ENCODE measurements at regions not wholly inside any gene's neighbourhood (a gene's known extent, or its start where the extent isn't known, plus 50 kb on each side); places are given as distances from the start of the nearest gene placed in this dataset.
"Not testable (repeated sequence)": the region's sequence is repeated elsewhere in the genome, so short reads cannot be mapped to it uniquely, and the experiment has no call there.

DNA sequence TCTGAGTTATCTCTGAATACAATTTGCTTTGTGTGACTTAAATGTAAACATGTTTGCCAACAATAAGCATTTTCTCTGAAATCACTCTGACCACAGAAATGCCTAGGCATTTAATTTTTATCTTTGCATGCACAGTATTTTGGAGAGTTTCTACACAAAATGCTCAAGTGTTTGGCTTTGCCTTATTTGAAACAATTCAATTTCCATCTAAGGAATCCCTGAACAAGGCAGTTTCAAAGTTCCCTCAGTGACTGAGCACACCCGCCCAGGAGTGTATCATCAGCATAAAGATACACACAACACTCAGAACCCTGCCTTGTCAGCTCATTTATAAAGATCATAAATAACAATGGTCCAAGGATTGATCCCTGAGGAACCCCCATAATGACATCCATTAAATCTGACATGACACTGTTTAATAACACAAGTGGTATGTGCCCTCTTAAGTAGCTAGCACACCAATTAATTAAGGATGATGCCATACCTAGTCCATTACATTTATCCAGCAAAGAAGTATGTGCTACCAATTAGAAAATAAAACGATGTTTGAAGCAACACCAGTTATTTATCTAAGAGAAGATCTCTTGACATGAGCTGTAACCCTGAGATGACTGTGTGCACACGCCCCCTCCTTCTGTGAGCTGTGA, 585.8 kb downstream of the ADGRL2 start:
- no peak for DNase-seq

GRCh38 chr1:82384776-82385175, 584.0 kb downstream of the ADGRL2 start:
- no peak for DNase-seq

DNA sequence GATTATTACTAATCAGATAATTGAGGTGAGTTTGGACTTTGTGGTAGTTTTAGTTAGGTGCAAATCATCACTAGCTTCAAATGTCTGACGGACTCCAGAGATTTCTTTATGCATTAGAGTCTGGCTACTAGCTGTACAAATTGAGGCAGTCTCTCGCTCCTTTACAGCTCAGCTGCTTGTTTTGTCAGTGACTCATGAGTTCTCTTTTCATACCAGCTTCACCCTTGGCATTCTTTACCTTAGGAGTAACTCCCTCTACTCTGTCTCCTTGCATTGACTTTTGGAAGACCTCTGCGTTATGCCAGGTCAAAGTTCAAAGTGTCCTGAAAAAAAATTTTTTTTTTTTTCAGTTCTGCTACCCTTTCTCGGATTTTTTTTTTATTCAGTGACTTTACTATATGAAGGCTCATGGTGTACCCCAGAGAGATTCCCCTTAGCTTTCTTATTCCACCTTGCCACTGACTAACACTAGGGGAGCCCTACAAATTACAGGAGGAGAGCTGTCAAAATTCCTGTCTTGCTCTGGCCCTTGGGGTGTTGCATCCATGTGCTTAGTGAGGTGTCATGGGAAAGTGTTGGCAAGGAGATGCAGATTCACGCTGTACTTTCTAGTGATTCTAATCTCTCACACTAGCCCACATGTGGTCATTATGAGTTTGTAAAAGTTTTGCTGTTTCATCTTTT, 576.6 kb downstream of the ADGRL2 start:
- DNase-seq: no peak

DNA sequence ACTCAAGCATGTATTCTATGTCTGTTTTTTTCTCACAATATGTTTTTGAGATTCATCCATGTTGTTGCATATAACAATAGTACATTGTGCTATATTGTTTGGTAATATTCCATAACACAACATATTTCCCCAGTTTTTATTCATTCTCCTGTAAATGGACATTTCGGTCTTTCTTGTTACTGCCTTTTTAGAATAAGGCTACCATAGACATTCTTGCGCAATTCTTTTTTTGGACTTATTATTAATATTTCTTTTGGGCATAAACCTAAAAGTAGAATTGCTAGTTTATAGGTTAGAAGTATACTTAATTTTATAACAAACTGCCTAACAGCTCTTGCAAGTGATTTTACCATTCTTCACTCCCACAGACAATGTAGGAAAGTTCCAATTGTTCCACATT, 573.0 kb downstream of the ADGRL2 start:
- DNase-seq: no peak

- no peak for DNase-seq
These were observed 571.2 kb downstream of the ADGRL2 start for GRCh38 chr1:82371844-82372498.

- DNase-seq: no peak
These were observed 566.7 kb downstream of the ADGRL2 start for GRCh38 chr1:82367456-82367855.

DNA sequence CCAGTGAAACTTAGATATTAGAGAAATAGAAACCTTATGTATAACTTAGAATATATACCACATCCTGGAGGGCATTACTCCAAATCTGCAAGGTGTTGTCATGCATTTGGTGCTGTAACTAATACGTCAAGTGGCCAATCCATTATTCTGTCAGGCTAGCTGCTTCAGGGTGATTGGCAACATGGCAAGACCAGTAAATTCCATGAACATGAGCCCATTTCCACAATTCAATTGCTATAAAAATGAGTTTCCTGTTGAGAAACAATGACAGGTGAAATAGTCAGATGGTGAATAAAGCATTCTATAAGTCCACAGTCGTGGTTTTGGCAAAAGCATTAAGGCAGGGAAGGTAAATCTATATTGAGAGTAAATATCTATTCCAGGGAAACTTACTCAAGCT, 566.0 kb downstream of the ADGRL2 start:
- DNase-seq: no peak

DNA sequence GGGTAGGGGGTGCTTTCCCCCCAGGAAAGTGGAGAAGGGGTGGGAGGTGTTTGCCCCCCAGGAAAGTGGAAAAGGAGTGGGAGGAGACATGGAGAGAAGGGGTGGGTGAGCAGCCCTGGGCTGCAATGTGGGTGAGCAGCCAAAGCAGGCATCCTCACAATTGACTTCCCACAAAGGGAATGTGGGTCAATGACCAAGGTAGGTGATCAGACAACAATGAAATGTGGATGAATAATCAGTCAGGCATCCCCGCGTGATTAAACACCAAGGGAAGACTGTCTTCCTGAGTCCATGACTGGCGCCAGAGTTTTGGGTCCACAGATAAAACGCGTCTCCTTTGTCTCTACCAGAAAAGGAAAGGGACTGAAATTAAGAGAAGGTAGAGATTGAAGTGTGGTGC, 558.8 kb downstream of the ADGRL2 start:
- DNase-seq: not testable (repeated sequence)

DNA sequence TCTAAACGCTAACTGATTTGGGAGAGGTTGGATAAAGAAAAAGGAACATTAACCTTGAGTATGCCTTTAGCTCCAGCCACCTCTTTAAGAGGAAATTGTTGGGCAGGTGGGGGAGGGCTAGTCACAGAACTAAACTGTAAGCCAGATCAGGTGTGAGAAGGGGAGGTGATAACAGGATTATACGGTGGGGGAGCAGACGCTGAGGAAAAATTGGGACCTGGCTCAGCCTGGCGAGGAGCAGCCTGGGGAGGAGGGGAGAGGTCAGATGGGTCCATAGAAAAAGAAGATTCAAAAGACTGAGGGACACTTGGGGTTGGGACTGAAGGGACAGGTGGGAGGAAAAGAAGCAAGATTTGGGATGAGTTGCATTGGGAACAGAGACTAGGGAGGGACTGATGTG, 558.0 kb downstream of the ADGRL2 start:
- not testable (repeated sequence) for DNase-seq

GRCh38 chr1:82354546-82354945, 553.8 kb downstream of the ADGRL2 start:
- not testable (repeated sequence) for DNase-seq

GRCh38 chr1:82348487-82348886, 547.8 kb downstream of the ADGRL2 start:
- no peak for DNase-seq

GRCh38 chr1:82346141-82346540, 545.4 kb downstream of the ADGRL2 start:
- no peak for DNase-seq

DNA sequence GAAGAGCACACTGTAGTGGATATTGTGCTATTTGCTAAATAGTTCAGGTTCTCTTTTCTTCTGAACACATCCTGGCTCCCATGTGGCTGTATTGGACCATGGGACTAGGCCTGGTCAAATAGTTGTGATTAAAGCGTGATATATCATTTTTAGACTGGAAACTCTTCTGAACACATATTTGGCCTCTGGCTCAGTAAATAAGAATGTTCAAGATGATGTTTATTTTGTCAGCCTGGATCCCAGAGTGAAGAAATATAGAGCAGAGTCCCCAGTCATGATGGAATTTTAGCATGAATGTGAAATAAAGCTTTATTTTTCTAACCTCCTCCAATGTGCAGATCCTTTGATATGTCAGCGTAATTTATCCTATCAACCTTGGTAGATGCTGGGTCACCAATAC, 542.6 kb downstream of the ADGRL2 start:
- no peak for DNase-seq

DNA sequence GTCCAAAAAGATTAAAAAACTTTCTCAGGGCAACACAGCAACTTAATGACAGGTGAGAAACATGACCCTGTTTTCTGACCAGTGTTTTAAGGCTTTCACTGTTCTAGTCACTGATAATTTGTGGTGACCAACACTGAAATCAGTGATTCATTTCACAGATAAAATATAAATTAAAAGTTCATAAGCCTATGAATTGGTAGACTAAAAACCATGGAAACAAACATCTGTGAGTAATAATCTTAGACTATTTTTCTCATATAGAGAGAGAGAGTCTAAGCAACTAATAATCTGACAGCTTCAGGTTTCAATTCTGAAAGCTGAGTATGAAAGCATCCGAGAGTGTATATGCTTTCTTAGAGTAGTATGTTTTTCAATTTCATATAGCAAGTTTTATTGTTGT, 536.9 kb downstream of the ADGRL2 start:
- no peak for DNase-seq

GRCh38 chr1:82330330-82330729, 529.6 kb downstream of the ADGRL2 start:
- no peak for DNase-seq

DNA sequence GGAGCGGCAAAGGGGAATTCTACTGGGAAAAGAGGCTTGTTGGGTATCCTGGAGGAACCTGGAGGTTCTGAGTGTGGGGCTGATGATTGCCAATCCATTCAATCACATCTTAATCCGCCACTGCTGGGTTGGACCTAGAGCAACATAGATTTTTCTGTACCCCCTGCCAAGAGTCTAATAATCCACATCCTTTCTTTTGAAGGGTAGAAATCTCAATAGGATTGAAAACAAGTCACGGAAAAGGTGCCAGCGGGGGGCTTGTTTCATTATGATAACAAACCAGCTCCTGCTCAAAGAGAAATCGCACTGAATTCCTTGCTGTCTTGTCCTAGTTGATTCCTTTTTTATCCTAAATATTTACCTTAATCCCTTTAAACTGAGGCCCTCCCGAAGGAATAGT, 528.5 kb downstream of the ADGRL2 start:
- DNase-seq: no peak

GRCh38 chr1:82323144-82323841, 522.6 kb downstream of the ADGRL2 start:
- DNase-seq: peak; percentile 27

GRCh38 chr1:82321794-82322193, 521.1 kb downstream of the ADGRL2 start:
- no peak for DNase-seq

- no peak for DNase-seq
These were observed 518.8 kb downstream of the ADGRL2 start for GRCh38 chr1:82319546-82319945.

DNA sequence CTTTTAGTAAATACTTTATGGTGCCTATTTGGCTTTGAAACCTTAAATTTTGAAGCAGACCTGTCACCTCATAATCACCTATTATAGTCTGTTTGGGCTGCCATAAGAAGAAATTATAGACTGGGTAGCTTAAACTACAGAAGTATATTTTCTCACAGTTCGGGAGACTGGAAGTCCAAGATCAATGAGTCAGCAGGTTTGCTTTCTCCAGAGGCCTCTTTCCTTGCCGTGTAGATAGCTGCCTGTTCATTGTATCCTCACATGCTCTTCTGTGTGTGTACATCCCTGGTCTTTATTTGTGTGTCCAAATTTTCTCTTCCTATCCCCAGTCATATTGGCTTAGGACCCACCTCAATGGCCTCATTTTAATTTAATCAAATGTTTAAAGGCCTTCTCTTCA, 518.2 kb downstream of the ADGRL2 start:
- DNase-seq: no peak

GRCh38 chr1:82318265-82318664, 517.5 kb downstream of the ADGRL2 start:
- DNase-seq: no peak

DNA sequence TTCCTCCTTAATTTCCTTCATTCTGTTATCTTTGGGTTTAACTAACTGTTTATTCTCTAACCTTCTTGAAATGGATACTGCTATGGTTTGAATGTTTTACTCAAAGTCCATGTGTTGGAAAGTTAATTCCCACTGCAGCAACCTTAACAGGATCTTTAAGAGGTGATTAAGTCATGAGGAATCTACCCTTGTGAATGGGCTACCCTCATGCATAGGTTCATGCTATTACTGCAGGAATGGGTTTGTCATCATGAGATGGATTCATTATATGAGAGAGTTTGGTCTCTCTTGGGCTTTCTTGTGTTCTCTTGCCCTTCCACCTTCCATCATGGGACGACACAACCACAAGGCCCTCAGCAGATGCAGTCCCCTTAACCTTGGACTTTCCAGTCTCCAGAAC, 516.9 kb downstream of the ADGRL2 start:
- DNase-seq: no peak

DNA sequence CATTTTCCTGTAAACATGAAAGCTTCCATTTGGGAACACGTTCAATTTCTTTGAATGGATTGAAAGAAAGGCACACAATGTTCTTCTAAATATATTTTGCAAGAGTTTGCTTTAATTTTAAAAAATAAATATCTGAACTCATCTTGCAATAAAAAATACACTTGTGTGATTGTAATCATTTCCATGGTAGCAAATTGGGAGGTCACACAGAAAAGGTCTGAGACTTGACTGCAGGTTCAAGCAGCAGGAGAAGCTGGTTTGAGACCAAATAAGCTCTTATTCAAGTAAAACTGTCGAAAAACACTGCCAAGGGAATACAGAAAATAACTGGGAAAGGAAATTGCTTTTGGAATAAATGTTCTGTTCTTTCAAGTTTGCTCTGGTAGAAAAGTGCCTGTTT, 498.9 kb downstream of the ADGRL2 start:
- no peak for DNase-seq

DNA sequence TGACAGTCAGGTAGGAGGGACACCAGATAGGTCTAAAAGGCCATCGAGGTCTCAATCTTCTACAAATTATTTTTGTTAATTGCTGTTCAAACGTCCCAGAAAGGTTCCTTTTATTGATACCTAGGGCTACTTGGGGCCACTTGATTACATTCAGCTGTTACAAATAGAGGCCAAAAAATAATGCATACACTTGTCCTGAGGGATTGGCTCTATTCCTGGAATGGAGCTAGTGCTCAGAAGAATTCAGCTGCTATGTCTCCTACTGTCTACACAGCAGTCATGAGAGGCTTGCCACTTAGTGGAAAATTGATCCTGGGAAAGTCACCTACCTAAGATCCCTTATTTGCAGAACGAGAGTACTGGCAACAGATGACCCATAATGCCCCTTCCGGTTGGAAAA, 498.3 kb downstream of the ADGRL2 start:
- no peak for DNase-seq

Data from NCI-H748 treated with DMSO at 0.1 percent for 48 hours (cell line).